ENCODE measurements at regions not wholly inside any gene's neighbourhood (a gene's known extent, or its start where the extent isn't known, plus 50 kb on each side); places are given as distances from the start of the nearest gene placed in this dataset.

GRCh38 chr5:174324680-174325079 is 279.2 kb downstream of the NSG2 start:
- TF ChIP-seq, protein P1, sequence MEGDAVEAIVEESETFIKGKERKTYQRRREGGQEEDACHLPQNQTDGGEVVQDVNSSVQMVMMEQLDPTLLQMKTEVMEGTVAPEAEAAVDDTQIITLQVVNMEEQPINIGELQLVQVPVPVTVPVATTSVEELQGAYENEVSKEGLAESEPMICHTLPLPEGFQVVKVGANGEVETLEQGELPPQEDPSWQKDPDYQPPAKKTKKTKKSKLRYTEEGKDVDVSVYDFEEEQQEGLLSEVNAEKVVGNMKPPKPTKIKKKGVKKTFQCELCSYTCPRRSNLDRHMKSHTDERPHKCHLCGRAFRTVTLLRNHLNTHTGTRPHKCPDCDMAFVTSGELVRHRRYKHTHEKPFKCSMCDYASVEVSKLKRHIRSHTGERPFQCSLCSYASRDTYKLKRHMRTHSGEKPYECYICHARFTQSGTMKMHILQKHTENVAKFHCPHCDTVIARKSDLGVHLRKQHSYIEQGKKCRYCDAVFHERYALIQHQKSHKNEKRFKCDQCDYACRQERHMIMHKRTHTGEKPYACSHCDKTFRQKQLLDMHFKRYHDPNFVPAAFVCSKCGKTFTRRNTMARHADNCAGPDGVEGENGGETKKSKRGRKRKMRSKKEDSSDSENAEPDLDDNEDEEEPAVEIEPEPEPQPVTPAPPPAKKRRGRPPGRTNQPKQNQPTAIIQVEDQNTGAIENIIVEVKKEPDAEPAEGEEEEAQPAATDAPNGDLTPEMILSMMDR (IDR thresholded peaks at IDR 0.05 in 2 of 3, conservative IDR thresholded peaks at IDR 0.05 in 1 of 3; ENCODE audit: borderline replicate concordance in 1 of 3, insufficient read depth in 1 of 3, low read depth in 2 of 3, low read length in 2 of 3), result no peak
- TF ChIP-seq MAX (IDR thresholded peaks at IDR 0.05) (no peak), POLR2A (IDR thresholded peaks at IDR 0.05; ENCODE audit: borderline replicate concordance, extremely low read depth, insufficient read depth, insufficient read length) (no peak), TCF7L2 (IDR thresholded peaks at IDR 0.05; ENCODE audit: borderline replicate concordance, extremely low read depth, insufficient read depth, insufficient read length) (no peak), POLR2AphosphoS5 (IDR thresholded peaks at IDR 0.05; ENCODE audit: low read depth, low read length) (no peak), SP1 (IDR thresholded peaks at IDR 0.05; ENCODE audit: low read depth) (no peak), JUND (IDR thresholded peaks at IDR 0.05) (no peak), ZBTB33 (IDR thresholded peaks at IDR 0.05; ENCODE audit: extremely low read depth, insufficient replicate concordance, low read length) (no peak), ZFX (IDR thresholded peaks at IDR 0.05) (no peak), YY1 (IDR thresholded peaks at IDR 0.05; ENCODE audit: extremely low read depth, insufficient replicate concordance, low read depth, low read length) (no peak), EGR1 (IDR thresholded peaks at IDR 0.05; ENCODE audit: low read depth) (no peak), SRF (IDR thresholded peaks at IDR 0.05; ENCODE audit: low read depth) (no peak)
- TF ChIP-seq, protein P2, sequence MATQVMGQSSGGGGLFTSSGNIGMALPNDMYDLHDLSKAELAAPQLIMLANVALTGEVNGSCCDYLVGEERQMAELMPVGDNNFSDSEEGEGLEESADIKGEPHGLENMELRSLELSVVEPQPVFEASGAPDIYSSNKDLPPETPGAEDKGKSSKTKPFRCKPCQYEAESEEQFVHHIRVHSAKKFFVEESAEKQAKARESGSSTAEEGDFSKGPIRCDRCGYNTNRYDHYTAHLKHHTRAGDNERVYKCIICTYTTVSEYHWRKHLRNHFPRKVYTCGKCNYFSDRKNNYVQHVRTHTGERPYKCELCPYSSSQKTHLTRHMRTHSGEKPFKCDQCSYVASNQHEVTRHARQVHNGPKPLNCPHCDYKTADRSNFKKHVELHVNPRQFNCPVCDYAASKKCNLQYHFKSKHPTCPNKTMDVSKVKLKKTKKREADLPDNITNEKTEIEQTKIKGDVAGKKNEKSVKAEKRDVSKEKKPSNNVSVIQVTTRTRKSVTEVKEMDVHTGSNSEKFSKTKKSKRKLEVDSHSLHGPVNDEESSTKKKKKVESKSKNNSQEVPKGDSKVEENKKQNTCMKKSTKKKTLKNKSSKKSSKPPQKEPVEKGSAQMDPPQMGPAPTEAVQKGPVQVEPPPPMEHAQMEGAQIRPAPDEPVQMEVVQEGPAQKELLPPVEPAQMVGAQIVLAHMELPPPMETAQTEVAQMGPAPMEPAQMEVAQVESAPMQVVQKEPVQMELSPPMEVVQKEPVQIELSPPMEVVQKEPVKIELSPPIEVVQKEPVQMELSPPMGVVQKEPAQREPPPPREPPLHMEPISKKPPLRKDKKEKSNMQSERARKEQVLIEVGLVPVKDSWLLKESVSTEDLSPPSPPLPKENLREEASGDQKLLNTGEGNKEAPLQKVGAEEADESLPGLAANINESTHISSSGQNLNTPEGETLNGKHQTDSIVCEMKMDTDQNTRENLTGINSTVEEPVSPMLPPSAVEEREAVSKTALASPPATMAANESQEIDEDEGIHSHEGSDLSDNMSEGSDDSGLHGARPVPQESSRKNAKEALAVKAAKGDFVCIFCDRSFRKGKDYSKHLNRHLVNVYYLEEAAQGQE (IDR thresholded peaks at IDR 0.05; ENCODE audit: low read depth), result no peak

Measured in HCT116 (cell line).